Esophagus muscularis mucosa (tissue), 3 donors: ENCODE measurements at regions not wholly inside any gene's neighbourhood (a gene's known extent, or its start where the extent isn't known, plus 50 kb on each side); places are given as distances from the start of the nearest gene placed in this dataset.

Source experiments
- CTCF ChIP-seq, 3 experiments: fragments of 200-600 bp in 2 of 3; fragments of 450-650 bp in 1 of 3; sonication (generic) in 2 of 3; IDR thresholded peaks; one replicate each; pipeline ENCODE4 v1.5.1; 2017 to 2019; ENCODE audit warnings: antibody characterized with exemption in 3 of 3, mild to moderate bottlenecking in 2 of 3, moderate library complexity in 1 of 3
- POLR2A ChIP-seq: fragments of 450-650 bp; IDR thresholded peaks from one replicate; pipeline ENCODE4 v1.6.1; 2017; ENCODE audit warnings: antibody characterized with exemption, moderate library complexity, mild to moderate bottlenecking, low read depth

- TF ChIP-seq POLR2A, result no peak
- no peak for TF ChIP-seq CTCF (IDR thresholded peaks at IDR 0.05)
Observed at GRCh38 chr3:117252651-117253050, 543.1 kb downstream of the TUSC7 start.
